Mammary epithelial cell (primary cell): ENCODE measurements at regions not wholly inside any gene's neighbourhood (a gene's known extent, or its start where the extent isn't known, plus 50 kb on each side); places are given as distances from the start of the nearest gene placed in this dataset.

ENCODE experiments used
- CTCF ChIP-seq, 2 donors: IDR thresholded peaks in 1 of 2; conservative IDR thresholded peaks in 1 of 2; 2 replicates each; pipeline ENCODE4 v1.5.1; 2011 to 2012; ENCODE audit warnings: inconsistent platforms in 2 of 2, low read length in 2 of 2, mild to moderate bottlenecking in 2 of 2, control low read depth in 1 of 2, low read depth in 1 of 2; ENCODE audit not compliant: insufficient read depth in 1 of 2; ENCODE audit errors: extremely low read depth in 1 of 2
- EZH2 ChIP-seq: IDR thresholded peaks from 2 replicates; pipeline ENCODE4 v1.6.1; 2012; ENCODE audit warnings: low read length, inconsistent platforms, borderline replicate concordance

GRCh38 chr4:27973056-27973455 lies 1112.4 kb downstream of the STIM2 start:
- TF ChIP-seq CTCF (conservative IDR thresholded peaks at IDR 0.05 in 1 of 2, IDR thresholded peaks at IDR 0.05 in 1 of 2; ENCODE audit: extremely low read depth in 1 of 2, insufficient read depth in 1 of 2, low read depth in 1 of 2, low read length in 2 of 2) (no peak), EZH2 (no peak)
